Hematopoietic multipotent progenitor cell treated with erythropoietin and hydrocortisone succinate and interleukin-3 and kit ligand, for 6 days (in vitro differentiated cells): ENCODE measurements at regions not wholly inside any gene's neighbourhood (a gene's known extent, or its start where the extent isn't known, plus 50 kb on each side); places are given as distances from the start of the nearest gene placed in this dataset.
"Not testable (repeated sequence)": the region's sequence is repeated elsewhere in the genome, so short reads cannot be mapped to it uniquely, and the experiment has no call there.

ENCODE experiments used
- DNase-seq: peaks from one replicate; pipeline ENCODE4 v3.0.0-alpha.2; 2015

GRCh38 chr7:109647263-109647662 lies 1077.6 kb downstream of the DNAJB9 start:
- not testable (repeated sequence) for DNase-seq

GRCh38 chr7:109659261-109659660 lies 1089.6 kb downstream of the DNAJB9 start:
- DNase-seq, result no peak

- DNase-seq, result no peak
Observed at GRCh38 chr7:109660401-109660800, 1090.7 kb downstream of the DNAJB9 start.

GRCh38 chr7:109663806-109664205 lies 1094.1 kb downstream of the DNAJB9 start:
- no peak for DNase-seq

GRCh38 chr7:109687269-109687668 lies 1117.6 kb downstream of the DNAJB9 start:
- not testable (repeated sequence) for DNase-seq

- DNase-seq, result not testable (repeated sequence)
Observed at GRCh38 chr7:109692613-109693012, 1122.9 kb downstream of the DNAJB9 start.

- no peak for DNase-seq
Observed at GRCh38 chr7:109694149-109695071, 1124.7 kb downstream of the DNAJB9 start.

- DNase-seq, result no peak
Observed at GRCh38 chr7:109695419-109695818, 1125.7 kb downstream of the DNAJB9 start.

GRCh38 chr7:109696723-109697122 lies 1127.0 kb downstream of the DNAJB9 start:
- no peak for DNase-seq

GRCh38 chr7:109699661-109700060 lies 1130.0 kb downstream of the DNAJB9 start:
- DNase-seq, result no peak

- no peak for DNase-seq
Observed at GRCh38 chr7:109713366-109713765, 1143.7 kb downstream of the DNAJB9 start.

GRCh38 chr7:109719359-109719758 lies 1149.7 kb downstream of the DNAJB9 start:
- not testable (repeated sequence) for DNase-seq

GRCh38 chr7:109734601-109735000 lies 1164.9 kb downstream of the DNAJB9 start:
- DNase-seq, result no peak

- DNase-seq, result no peak
Observed at GRCh38 chr7:109735881-109736280, 1166.2 kb downstream of the DNAJB9 start.

- no peak for DNase-seq
Observed at GRCh38 chr7:109745677-109746410, 1176.2 kb downstream of the DNAJB9 start.

GRCh38 chr7:109751241-109751640 lies 1181.6 kb downstream of the DNAJB9 start:
- no peak for DNase-seq

GRCh38 chr7:109752068-109752467 lies 1182.4 kb downstream of the DNAJB9 start:
- DNase-seq, result no peak

GRCh38 chr7:109757713-109758112 lies 1188.0 kb downstream of the DNAJB9 start:
- DNase-seq, result no peak

GRCh38 chr7:109763611-109764010 lies 1193.9 kb downstream of the DNAJB9 start:
- DNase-seq, result no peak

GRCh38 chr7:109772161-109772560 lies 1202.5 kb downstream of the DNAJB9 start:
- DNase-seq, result no peak

- DNase-seq, result no peak
Observed at GRCh38 chr7:109782806-109783205, 1213.1 kb downstream of the DNAJB9 start.

- no peak for DNase-seq
Observed at GRCh38 chr7:109806548-109806947, 1236.9 kb downstream of the DNAJB9 start.

- DNase-seq, result no peak
Observed at GRCh38 chr7:109821156-109821555, 1251.5 kb downstream of the DNAJB9 start.

- DNase-seq, result no peak
Observed at GRCh38 chr7:109834851-109835250, 1256.1 kb upstream of the LRRN3 start.
